Effector memory CD8-positive, alpha-beta T cell (primary cell): ENCODE measurements at regions not wholly inside any gene's neighbourhood (a gene's known extent, or its start where the extent isn't known, plus 50 kb on each side); places are given as distances from the start of the nearest gene placed in this dataset.
A peak's percentile ranks its signal among the peaks of the same experiment; 100 is the strongest.

Experiments
- ATAC-seq: fragments of 150-1000 bp; cut with Tn5 transposase; replicated peaks from 2 replicates; pipeline ENCODE4 v1.10.0; 2021; ENCODE audit warnings: mild to moderate bottlenecking, moderate library complexity
- DNase-seq, 3 experiments: peaks; one replicate each; pipeline ENCODE4 v3.0.0; 2021
- H3K27ac Mint-ChIP-seq, 2 donors: one replicate each; pipeline ENCODE4 v1.8.0; 2022; ENCODE audit warnings: mild to moderate bottlenecking in 2 of 2, mixed read lengths in 2 of 2, moderate library complexity in 2 of 2
- H3K27me3 Mint-ChIP-seq, 2 donors: one replicate each; pipeline ENCODE4 v1.8.0; 2022; ENCODE audit warnings: mixed read lengths in 2 of 2
- H3K36me3 Mint-ChIP-seq: one replicate; pipeline ENCODE4 v1.8.0; 2022; ENCODE audit warnings: mild to moderate bottlenecking, moderate library complexity, mixed read lengths; ENCODE audit not compliant: insufficient read depth
- H3K4me1 Mint-ChIP-seq, 2 donors: one replicate each; pipeline ENCODE4 v1.8.0; 2022; ENCODE audit warnings: low read depth in 2 of 2, mixed read lengths in 2 of 2
- H3K4me3 Mint-ChIP-seq, 2 donors: one replicate each; pipeline ENCODE4 v1.8.0; 2022; ENCODE audit warnings: mild to moderate bottlenecking in 2 of 2, mixed read lengths in 2 of 2, moderate library complexity in 2 of 2
- H3K9me3 Mint-ChIP-seq, 2 donors: one replicate each; pipeline ENCODE4 v1.8.0; 2022; ENCODE audit warnings: mixed read lengths in 2 of 2

DNA sequence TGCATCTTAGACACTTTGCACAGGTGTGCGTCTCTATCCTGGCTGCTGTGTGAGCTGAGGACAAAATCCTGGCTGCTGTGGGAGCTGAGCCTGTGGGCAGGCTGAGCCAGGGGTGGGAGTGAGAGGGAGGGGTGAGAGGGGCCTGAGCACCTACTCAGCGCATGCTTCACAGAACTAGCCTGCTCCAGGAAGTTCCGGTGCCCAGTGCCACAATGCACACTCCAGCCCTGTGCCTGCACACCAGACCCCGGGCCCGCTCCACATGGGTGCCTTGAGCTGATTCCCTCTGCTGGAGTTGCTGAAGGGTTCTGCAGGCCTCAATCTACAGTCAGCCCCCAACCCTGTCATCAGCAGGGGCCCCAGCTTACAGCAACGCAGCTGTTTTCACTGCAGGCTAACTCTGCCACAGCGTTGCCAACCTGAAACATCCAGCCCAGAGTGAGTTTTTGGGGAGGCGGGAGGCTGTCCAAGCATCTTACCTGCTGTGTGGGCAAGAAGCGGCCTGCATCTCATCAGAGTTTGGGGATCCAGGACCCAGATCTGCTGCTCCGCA, 1377.9 kb downstream of the TBC1D22A start:
- no peak overlapping the region for H3K27ac Mint-ChIP-seq
- H3K27me3 Mint-ChIP-seq, result peaks cover 23 to 38% of the 10 kb centered on the region in 2 donors
- no peaks in the 10 kb centered on the region for H3K9me3 Mint-ChIP-seq
- H3K36me3 Mint-ChIP-seq, result no peaks in the 10 kb centered on the region
- no peak overlapping the region for H3K4me3 Mint-ChIP-seq
- ATAC-seq (no peak), DNase-seq (no peak)
- peaks cover 11 to 12% of the 10 kb centered on the region in 2 donors for H3K4me1 Mint-ChIP-seq

DNA sequence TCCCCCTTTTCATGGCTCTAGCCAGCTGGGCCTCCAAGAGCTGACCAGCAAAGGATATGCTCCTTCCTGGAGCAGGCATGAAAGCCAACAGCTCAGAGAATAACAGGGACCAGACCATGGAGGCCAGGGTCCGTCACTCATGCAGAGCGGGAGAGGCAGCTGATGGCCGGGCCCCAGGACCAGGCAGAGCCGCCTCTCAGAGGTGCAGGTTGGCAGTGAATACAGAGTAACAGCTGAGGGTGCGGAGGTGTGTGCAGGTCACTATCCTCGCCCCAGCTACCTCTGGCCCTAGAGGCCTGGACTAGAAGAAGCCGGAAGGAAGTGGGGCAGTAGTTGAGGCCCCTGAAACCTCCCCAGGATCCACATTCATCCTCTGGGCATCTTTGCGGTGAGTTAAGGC, 1377.3 kb downstream of the TBC1D22A start:
- Mint-ChIP-seq H3K36me3 (no peaks in the 10 kb centered on the region), H3K27ac (no peak overlapping the region)
- no peak for ATAC-seq

DNA sequence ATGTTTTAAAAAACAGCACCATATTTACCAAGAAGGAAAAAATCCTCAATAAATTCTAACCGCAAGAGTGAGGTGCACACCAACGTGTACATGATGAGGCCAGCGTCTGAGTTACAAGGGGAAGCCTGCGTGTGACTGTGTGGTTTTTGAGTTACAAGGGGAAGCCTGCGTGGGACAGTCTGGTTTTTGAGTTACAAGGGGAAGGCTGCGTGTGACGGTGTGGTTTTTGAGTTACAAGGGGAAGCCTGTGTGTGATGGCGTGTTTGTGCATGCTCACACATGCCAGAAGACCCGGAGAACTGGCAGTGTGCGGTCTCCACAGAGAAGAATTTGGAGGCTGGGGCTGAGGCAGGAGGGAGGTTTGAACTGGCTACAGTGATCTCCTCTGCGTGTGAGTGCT, 1376.4 kb downstream of the TBC1D22A start:
- peaks cover 11 to 12% of the 10 kb centered on the region in 2 donors for H3K4me1 Mint-ChIP-seq
- no peaks in the 10 kb centered on the region for H3K9me3 Mint-ChIP-seq
- ATAC-seq, result peak; percentile 33
- no peak overlapping the region for H3K4me3 Mint-ChIP-seq
- H3K27ac Mint-ChIP-seq, result peak overlapping the region; percentile 1 to 14
- H3K27me3 Mint-ChIP-seq, result peaks cover 9 to 23% of the 10 kb centered on the region in 2 donors
- H3K36me3 Mint-ChIP-seq, result no peaks in the 10 kb centered on the region
- DNase-seq, result no peak

More for the DNA sequence above, 1377.3 kb downstream of the TBC1D22A start:
- Mint-ChIP-seq H3K9me3 (no peaks in the 10 kb centered on the region), H3K4me3 (no peak overlapping the region), H3K4me1 (peaks cover 11 to 12% of the 10 kb centered on the region in 2 donors), H3K27me3 (peaks cover 18 to 32% of the 10 kb centered on the region in 2 donors)
- DNase-seq, result no peak

DNA sequence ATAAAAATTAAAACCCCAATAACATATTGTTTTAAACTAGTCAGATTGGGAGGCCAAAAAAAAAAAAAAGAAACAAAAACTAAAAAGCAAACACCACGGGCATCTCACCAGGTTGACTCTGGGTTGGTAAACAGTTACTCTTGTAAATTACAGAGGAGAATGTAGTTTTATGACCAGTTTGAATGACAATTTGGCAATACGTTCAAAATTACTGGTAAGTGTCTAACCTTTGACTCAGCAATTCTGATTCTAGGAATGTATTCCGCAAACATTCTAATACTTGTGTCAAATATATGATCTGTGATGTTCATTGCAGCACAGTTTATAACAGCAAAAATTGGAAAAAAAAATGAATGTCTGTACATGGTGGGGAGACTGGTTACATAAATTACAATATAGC, 1376.0 kb downstream of the TBC1D22A start:
- H3K27ac Mint-ChIP-seq, result peak overlapping the region; percentile 1 to 14
- no peak for DNase-seq
- peaks cover 11 to 12% of the 10 kb centered on the region in 2 donors for H3K4me1 Mint-ChIP-seq
- peaks cover 8 to 19% of the 10 kb centered on the region in 2 donors for H3K27me3 Mint-ChIP-seq
- H3K9me3 Mint-ChIP-seq, result no peaks in the 10 kb centered on the region
- no peak for ATAC-seq
- no peak overlapping the region for H3K4me3 Mint-ChIP-seq
- no peaks in the 10 kb centered on the region for H3K36me3 Mint-ChIP-seq

- Mint-ChIP-seq H3K27me3 (peaks cover under 1 to 11% of the 10 kb centered on the region in 2 donors), H3K4me1 (peaks cover 11 to 12% of the 10 kb centered on the region in 2 donors), H3K36me3 (no peaks in the 10 kb centered on the region), H3K27ac (no peak overlapping the region), H3K4me3 (no peak overlapping the region), H3K9me3 (no peaks in the 10 kb centered on the region)
- no peak for DNase-seq
- no peak for ATAC-seq
These were observed 1375.2 kb downstream of the TBC1D22A start for GRCh38 chr22:48137640-48138039.

- no peaks in the 10 kb centered on the region for H3K36me3 Mint-ChIP-seq
- DNase-seq (no peak), ATAC-seq (no peak)
- peak overlapping the region in 1 of 2 donors; percentile 55 for H3K27ac Mint-ChIP-seq
- H3K4me3 Mint-ChIP-seq, result no peak overlapping the region
- no peaks in the 10 kb centered on the region for H3K9me3 Mint-ChIP-seq
- H3K27me3 Mint-ChIP-seq, result peaks cover under 1 to 20% of the 10 kb centered on the region in 2 donors
- peaks cover 11 to 12% of the 10 kb centered on the region in 2 donors for H3K4me1 Mint-ChIP-seq
These were observed 1373.1 kb downstream of the TBC1D22A start for GRCh38 chr22:48135592-48135991.

GRCh38 chr22:48125416-48125815, 1363.0 kb downstream of the TBC1D22A start:
- H3K36me3 Mint-ChIP-seq, result no peaks in the 10 kb centered on the region
- no peak overlapping the region for H3K4me3 Mint-ChIP-seq
- H3K9me3 Mint-ChIP-seq, result no peaks in the 10 kb centered on the region
- DNase-seq, result no peak
- no peaks in the 10 kb centered on the region for H3K4me1 Mint-ChIP-seq
- peaks cover 26 to 27% of the 10 kb centered on the region in 2 donors for H3K27me3 Mint-ChIP-seq
- H3K27ac Mint-ChIP-seq, result no peak overlapping the region
- no peak for ATAC-seq

DNA sequence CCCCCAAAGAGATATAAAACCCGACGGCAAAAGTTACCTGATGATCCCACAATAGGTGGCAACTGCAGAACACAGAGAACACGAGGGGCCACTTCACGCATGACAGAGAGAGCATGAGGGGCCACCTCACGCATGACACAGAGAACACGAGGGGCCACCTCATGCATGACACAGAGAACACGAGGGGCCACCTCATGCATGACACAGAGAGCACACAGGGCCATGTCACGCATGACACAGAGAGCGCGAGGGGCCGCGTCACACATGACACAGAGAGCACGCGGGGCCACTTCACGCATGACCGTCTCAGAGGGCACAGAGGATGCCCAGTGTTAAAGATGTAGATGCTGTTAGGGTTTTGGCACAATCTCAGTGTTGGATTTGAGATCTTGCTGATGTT, 1359.5 kb downstream of the TBC1D22A start:
- no peak overlapping the region for H3K27ac Mint-ChIP-seq
- DNase-seq (no peak), ATAC-seq (no peak)
- no peaks in the 10 kb centered on the region for H3K9me3 Mint-ChIP-seq
- H3K4me3 Mint-ChIP-seq, result no peak overlapping the region
- peaks cover 4% of the 10 kb centered on the region in 2 donors for H3K4me1 Mint-ChIP-seq
- H3K36me3 Mint-ChIP-seq, result no peaks in the 10 kb centered on the region
- H3K27me3 Mint-ChIP-seq, result peaks cover 20 to 45% of the 10 kb centered on the region in 2 donors

- ATAC-seq, result no peak
- H3K9me3 Mint-ChIP-seq, result no peaks in the 10 kb centered on the region
- no peaks in the 10 kb centered on the region for H3K36me3 Mint-ChIP-seq
- no peak overlapping the region for H3K27ac Mint-ChIP-seq
- no peak for DNase-seq
- no peak overlapping the region for H3K4me3 Mint-ChIP-seq
- peaks cover 11 to 39% of the 10 kb centered on the region in 2 donors for H3K27me3 Mint-ChIP-seq
- peaks cover 4% of the 10 kb centered on the region in 2 donors for H3K4me1 Mint-ChIP-seq
These were observed 1356.2 kb downstream of the TBC1D22A start for GRCh38 chr22:48118654-48119053.

GRCh38 chr22:48116871-48117270, 1354.4 kb downstream of the TBC1D22A start:
- no peaks in the 10 kb centered on the region for H3K36me3 Mint-ChIP-seq
- no peaks in the 10 kb centered on the region for H3K9me3 Mint-ChIP-seq
- H3K27ac Mint-ChIP-seq, result no peak overlapping the region
- peaks cover 8 to 34% of the 10 kb centered on the region in 2 donors for H3K27me3 Mint-ChIP-seq
- ATAC-seq (no peak), DNase-seq (no peak)
- peaks cover 5 to 7% of the 10 kb centered on the region in 2 donors for H3K4me1 Mint-ChIP-seq
- H3K4me3 Mint-ChIP-seq, result no peak overlapping the region

DNA sequence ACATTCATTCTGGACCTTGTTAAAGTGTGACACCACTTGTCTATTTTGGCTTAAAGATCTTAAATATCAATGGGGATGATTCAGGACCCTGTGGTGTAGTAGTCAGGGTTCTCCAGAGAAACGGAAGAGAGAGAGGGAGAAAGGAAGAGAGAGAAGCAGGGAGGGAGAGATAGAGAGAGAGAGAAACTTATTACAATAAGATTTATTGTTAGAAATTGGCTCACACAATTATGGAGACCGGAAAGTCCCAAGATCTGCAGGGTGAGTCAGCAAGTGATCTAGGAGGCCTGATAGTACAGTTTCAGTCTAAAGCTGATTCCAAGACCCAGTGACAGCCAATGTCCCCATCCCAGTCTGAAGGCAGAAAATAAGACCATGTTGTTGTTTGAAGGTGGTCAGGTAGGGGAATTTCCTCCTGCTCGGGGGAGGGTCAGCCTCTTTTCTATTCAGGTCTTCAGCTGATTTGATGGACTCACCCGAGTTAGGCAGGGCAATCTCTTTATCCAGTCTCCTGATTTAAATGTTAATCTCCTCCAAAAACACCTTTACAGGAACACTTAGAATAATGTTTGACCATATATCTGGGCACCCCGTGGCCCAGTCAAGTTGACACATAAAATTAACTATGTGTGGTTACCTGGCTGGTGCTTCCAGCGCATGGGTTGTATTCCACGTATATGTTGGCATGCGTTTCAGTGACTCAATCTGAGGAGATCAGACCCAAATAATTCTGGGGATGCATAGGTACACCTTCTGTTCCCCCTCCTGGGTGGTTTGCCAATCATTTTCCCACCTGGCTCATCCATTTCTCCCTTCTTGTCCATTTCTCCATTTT, 1350.5 kb downstream of the TBC1D22A start:
- DNase-seq (no peak), ATAC-seq (no peak)
- Mint-ChIP-seq H3K27ac (no peak overlapping the region), H3K9me3 (no peaks in the 10 kb centered on the region), H3K4me1 (peaks cover 2 to 3% of the 10 kb centered on the region in 2 donors), H3K27me3 (no peaks in the 10 kb centered on the region), H3K36me3 (no peaks in the 10 kb centered on the region), H3K4me3 (no peak overlapping the region)

GRCh38 chr22:48106715-48107259, 1344.3 kb downstream of the TBC1D22A start:
- H3K4me1 Mint-ChIP-seq, result peaks cover 3% of the 10 kb centered on the region in 2 donors
- ATAC-seq (no peak), DNase-seq (no peak)
- H3K9me3 Mint-ChIP-seq, result peaks cover 0 to 3% of the 10 kb centered on the region in 2 donors
- no peaks in the 10 kb centered on the region for H3K36me3 Mint-ChIP-seq
- H3K4me3 Mint-ChIP-seq, result no peak overlapping the region
- peaks cover 0 to 21% of the 10 kb centered on the region in 2 donors for H3K27me3 Mint-ChIP-seq
- no peak overlapping the region for H3K27ac Mint-ChIP-seq

DNA sequence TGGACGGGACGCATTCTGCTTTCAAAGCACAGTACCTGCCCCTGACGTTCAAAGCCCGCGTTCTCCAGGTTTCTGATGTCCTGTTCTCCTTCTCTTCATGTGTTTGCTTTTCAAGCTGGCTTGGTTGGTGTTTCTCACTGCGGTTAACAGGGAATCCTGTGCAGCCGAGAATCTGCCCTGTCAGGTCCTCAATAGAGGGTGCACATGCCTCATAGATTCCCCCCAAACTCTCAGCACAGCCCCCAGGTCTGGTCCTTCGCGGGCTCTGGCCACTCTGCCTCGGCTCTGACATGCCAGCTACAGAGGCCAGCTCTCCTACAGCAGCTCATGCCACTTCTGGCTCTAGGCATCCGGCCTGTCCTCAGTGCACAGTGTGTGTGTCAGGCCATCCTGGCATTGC, 1343.8 kb downstream of the TBC1D22A start:
- H3K4me1 Mint-ChIP-seq, result peaks cover 3% of the 10 kb centered on the region in 2 donors
- H3K27ac Mint-ChIP-seq, result no peak overlapping the region
- H3K36me3 Mint-ChIP-seq, result no peaks in the 10 kb centered on the region
- ATAC-seq (no peak), DNase-seq (no peak)
- H3K4me3 Mint-ChIP-seq, result no peak overlapping the region
- peaks cover 0 to 3% of the 10 kb centered on the region in 2 donors for H3K9me3 Mint-ChIP-seq
- peaks cover 0 to 21% of the 10 kb centered on the region in 2 donors for H3K27me3 Mint-ChIP-seq
